Mucosa of descending colon (tissue), 3 donors: ENCODE measurements at regions not wholly inside any gene's neighbourhood (a gene's known extent, or its start where the extent isn't known, plus 50 kb on each side); places are given as distances from the start of the nearest gene placed in this dataset.

Experiments
- ATAC-seq: fragments of 200-7000 bp; cut with Tn5 transposase; one replicate; pipeline ENCODE4 v1.9.1; 2020; ENCODE audit warnings: mild to moderate bottlenecking, moderate library complexity
- DNase-seq, 3 donors: peaks; one replicate each; pipeline ENCODE4 v3.0.0-alpha.2; 2020
- H3K36me3 ChIP-seq: fragments of 200-600 bp; one replicate; pipeline ENCODE4 v1.8.0; 2021; ENCODE audit warnings: low read depth, mild to moderate bottlenecking
- H3K4me1 ChIP-seq: fragments of 200-600 bp; one replicate; pipeline ENCODE4 v1.8.0; 2021; ENCODE audit warnings: low read depth, mild to moderate bottlenecking
- H3K4me3 ChIP-seq: fragments of 200-600 bp; one replicate; pipeline ENCODE4 v1.8.0; 2021; ENCODE audit warnings: mild to moderate bottlenecking
- H3K9me3 ChIP-seq: fragments of 200-600 bp; one replicate; pipeline ENCODE4 v1.8.0; 2021; ENCODE audit warnings: mild to moderate bottlenecking
- intact Hi-C, 2 donors: fragments of 100-400 bp; cut with DNase I in 1 of 2; cut with micrococcal nuclease in 1 of 2; formaldehyde crosslinking; loops; one replicate each; pipeline versions ENCODE4 v1.11.0 to v1.11.1; 2022; cut with DNase I, micrococcal nuclease
- TF ChIP-seq, protein P1 (sequence below): fragments of 200-600 bp; IDR thresholded peaks from one replicate; pipeline ENCODE4 v1.8.0; 2022; ENCODE audit warnings: antibody characterized with exemption, mild to moderate bottlenecking
- donor health status: DM: no; HTN: no; CAD: no; lungs with moderate emphysema.
- donor health status: DM: no; HTN: no; CAD: no.
- donor health status: DM: no; HTN: yes; CAD: no.

DNA sequence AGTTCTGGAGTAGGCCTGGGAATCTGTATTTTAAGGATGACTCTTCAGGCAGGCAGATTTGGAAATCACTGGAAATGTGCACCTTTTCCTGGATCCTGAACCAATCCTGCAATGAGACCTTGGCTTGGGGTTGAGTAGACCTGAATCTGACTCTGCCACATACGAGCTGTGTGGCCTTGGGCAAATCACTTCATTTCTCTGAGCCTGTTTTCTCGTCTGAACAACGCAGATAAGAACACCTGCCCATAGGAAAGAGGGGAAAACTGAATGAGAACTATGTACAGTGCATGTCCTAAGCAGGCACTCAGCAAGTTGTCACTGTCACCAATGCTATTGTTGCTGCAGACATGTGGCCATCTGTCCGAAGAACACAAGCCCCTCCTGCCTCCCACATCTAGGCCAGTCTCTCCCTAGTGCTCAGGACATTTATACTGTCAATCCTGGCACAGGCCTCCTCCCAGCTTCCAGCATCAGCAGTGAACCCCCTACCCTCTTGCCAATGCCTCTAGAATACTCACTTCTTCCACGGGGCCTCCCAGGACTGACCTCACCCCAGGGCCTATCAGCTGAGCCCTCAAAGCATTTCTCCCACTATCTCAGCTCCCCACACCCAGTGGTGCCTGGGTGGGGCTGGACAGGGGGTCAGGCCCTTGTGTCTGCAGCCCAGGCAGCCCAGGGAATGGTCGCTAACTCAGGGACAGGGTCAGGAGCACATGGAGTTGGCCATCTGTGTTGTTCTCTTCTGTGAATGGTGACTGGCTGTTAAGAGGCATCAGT is 88.8 kb upstream of the ZBTB40 start:
- Histone ChIP-seq H3K4me3 (no peak overlapping the region), H3K4me1 (no peaks in the 10 kb centered on the region), H3K36me3 (no peaks in the 10 kb centered on the region), H3K9me3 (no peaks in the 10 kb centered on the region)
- TF ChIP-seq, protein P1, sequence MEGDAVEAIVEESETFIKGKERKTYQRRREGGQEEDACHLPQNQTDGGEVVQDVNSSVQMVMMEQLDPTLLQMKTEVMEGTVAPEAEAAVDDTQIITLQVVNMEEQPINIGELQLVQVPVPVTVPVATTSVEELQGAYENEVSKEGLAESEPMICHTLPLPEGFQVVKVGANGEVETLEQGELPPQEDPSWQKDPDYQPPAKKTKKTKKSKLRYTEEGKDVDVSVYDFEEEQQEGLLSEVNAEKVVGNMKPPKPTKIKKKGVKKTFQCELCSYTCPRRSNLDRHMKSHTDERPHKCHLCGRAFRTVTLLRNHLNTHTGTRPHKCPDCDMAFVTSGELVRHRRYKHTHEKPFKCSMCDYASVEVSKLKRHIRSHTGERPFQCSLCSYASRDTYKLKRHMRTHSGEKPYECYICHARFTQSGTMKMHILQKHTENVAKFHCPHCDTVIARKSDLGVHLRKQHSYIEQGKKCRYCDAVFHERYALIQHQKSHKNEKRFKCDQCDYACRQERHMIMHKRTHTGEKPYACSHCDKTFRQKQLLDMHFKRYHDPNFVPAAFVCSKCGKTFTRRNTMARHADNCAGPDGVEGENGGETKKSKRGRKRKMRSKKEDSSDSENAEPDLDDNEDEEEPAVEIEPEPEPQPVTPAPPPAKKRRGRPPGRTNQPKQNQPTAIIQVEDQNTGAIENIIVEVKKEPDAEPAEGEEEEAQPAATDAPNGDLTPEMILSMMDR: no peak
- no peak for DNase-seq
- intact Hi-C loops: no loop called here
- no peak for ATAC-seq

GRCh38 chr1:22363403-22364325 is 88.0 kb upstream of the ZBTB40 start:
- Histone ChIP-seq H3K9me3 (no peaks in the 10 kb centered on the region), H3K4me1 (no peaks in the 10 kb centered on the region), H3K4me3 (no peak overlapping the region), H3K36me3 (no peaks in the 10 kb centered on the region)
- ATAC-seq: no peak
- no peak for DNase-seq
- TF ChIP-seq, protein P1: no peak
- intact Hi-C loops: no loop called here

DNA sequence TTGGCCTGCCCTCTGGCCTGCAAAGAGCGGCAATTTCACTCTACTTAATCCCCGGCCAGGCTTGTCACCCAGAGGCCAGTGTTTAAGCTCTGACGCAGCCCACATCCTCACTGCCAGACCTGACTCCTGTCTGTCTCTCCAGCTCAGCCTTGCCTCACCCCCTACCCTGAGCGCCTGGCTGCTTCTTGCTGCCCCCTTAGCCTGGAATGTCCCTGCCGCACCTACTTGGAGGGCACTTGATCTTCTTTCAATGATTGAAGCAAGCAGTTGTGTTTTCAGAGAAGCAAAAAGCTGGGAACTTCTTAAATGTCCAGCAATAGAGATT is 87.4 kb upstream of the ZBTB40 start:
- Histone ChIP-seq H3K9me3 (no peaks in the 10 kb centered on the region), H3K36me3 (no peaks in the 10 kb centered on the region), H3K4me1 (no peaks in the 10 kb centered on the region), H3K4me3 (no peak overlapping the region)
- DNase-seq: no peak
- TF ChIP-seq, protein P1: no peak
- intact Hi-C loops: no loop called here
- no peak for ATAC-seq

DNA sequence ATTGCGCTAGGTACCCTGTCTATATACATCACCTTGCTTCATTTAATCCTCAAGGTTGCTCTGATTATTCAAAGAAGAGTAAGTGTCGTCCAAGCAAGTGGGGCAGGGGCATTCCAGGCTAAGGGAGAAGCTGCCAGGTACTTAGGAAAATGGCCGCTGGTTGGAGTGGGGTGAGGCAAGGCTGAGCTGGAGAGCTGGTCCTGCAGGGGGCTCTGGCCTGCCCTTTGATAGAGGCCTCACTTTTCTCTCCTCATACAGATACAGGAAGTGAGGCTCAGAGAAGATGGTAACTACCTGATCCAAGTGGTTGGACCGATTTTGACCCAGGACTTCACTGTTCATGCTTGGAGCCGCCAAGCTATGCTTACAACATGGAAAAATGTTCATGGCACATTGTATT is 86.9 kb upstream of the ZBTB40 start:
- ATAC-seq (no peak), DNase-seq (no peak)
- H3K4me1 ChIP-seq: no peaks in the 10 kb centered on the region
- no peaks in the 10 kb centered on the region for H3K9me3 ChIP-seq
- TF ChIP-seq, protein P1: no peak
- intact Hi-C loops: no loop called here
- no peaks in the 10 kb centered on the region for H3K36me3 ChIP-seq
- H3K4me3 ChIP-seq: no peak overlapping the region

DNA sequence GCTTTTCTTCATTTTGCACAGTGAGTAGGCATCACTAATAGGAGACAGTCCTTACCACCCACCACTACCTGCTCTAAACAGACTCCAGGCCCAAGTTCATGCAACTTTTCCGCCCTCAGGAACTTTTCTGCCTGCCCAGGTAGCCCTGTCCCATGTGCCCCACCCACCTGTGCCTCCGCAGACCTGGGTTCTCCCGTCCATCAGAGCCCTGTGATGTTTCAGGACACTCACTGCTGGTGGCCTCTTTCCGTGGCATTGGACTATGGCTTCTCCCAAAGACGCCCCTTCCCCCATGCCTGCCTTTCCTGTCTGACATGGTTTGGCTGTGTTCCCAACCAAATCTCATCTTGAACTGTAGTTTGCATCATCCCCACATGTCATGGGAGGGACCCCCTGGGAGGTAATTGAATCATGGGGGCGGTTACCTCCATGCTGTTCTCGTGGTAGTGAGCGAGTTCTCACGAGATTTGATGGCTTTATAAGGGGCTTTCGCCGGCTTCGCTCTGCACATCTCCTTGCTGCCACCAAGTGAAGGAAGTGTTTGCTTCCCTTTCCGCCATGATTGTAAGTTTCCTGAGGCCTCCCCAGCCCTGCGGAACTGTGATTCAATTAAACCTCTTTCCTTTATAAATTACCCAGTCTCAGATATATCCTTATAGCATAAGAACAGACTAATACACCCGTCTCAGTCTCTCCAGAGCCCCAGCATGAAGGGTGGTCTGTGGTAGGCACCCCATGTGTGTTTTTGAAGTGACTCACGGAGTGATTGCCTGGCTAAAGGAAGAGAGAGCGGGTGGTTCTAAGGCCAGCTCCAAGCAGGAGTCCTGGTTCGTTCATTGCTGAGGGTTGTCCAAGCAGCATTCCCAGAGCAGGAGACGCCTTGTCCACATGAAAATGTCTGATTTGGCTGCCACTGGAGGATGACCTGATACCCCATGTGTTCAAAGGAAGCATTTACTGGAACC is 86.0 kb upstream of the ZBTB40 start:
- Histone ChIP-seq H3K36me3 (no peaks in the 10 kb centered on the region), H3K4me1 (no peaks in the 10 kb centered on the region), H3K9me3 (no peaks in the 10 kb centered on the region), H3K4me3 (no peak overlapping the region)
- no peak for ATAC-seq
- intact Hi-C loops: no loop called here
- TF ChIP-seq, protein P1: no peak
- DNase-seq: no peak
